GM18868 (cell line): ENCODE measurements at regions not wholly inside any gene's neighbourhood (a gene's known extent, or its start where the extent isn't known, plus 50 kb on each side); places are given as distances from the start of the nearest gene placed in this dataset.
"Not testable (repeated sequence)": the region's sequence is repeated elsewhere in the genome, so short reads cannot be mapped to it uniquely, and the experiment has no call there.

Experiments
- ATAC-seq: cut with Tn5 transposase; IDR thresholded peaks from one replicate; pipeline ENCODE4 v1.9.1; 2021; ENCODE audit warnings: mild to moderate bottlenecking, moderate library complexity; ENCODE audit not compliant: unreplicated experiment

GRCh38 chr1:148361427-148362215 lies 121.5 kb downstream of the PPIAL4G start:
- ATAC-seq: not testable (repeated sequence)

DNA sequence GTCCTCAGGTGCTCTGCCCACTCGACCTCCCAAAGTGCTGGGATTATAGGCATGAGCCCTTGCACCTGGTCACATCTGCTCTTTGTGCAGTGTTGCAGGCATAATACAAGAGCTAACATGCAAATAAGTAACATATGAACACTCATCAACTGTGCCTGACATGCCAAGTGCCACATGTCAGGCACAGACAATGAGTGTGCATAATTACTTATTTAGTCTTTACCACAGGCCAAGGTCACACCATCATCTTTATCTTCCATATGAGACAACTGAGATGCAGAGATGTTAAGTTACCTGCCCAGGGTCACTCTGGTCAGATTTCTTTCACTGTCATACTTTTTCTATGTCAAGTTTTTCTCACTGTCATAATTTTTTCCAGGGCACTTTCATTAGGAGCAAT lies 126.1 kb downstream of the PPIAL4G start:
- ATAC-seq: no peak

- no peak for ATAC-seq
Measured at GRCh38 chr1:148355976-148356375, 127.1 kb downstream of the PPIAL4G start.

- no peak for ATAC-seq
Measured at GRCh38 chr1:148354913-148355308, 128.2 kb downstream of the PPIAL4G start.

GRCh38 chr1:148354284-148354912 lies 128.7 kb downstream of the PPIAL4G start:
- no peak for ATAC-seq

DNA sequence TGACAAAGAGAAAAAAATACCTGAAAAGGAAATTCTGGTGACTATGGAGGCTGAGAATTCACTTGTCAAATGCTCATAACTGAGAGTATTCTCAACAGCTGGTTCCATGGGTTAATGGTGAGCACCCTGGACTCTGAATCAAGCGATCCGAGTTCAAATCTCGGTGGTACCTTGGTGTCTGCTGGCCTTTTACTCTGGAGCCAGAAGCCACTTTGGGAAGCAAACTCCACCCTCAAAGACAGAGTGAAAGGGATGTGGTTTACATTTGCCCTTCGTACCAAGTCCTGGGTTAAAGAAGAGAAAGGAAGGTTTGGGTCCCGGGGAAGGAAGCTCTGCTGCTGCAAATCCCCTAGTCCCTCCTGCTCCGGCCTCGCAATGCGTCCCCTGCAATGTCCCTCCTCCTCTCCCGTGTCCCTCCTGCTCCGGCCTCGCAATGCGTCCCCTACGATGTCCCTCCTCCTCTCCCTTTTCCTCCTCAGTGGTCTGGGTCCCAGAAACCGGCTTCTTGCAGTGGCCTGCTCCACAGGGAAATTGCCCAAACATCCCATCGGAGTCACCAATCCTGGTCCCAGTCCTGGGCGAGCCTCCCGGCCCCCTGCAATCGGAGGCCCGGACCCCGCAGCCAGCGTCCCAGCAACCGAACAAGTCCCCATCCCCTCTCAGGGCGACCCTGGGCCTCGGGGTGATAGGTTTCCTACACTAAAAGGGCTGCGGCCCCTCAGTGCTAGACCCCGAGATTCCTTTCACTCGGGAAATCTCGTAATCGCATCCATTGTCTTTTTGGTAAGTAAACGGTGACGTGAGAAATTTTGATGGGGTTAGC lies 129.4 kb downstream of the PPIAL4G start:
- ATAC-seq: no peak

GRCh38 chr1:148352470-148353053 lies 130.5 kb downstream of the PPIAL4G start:
- no peak for ATAC-seq

DNA sequence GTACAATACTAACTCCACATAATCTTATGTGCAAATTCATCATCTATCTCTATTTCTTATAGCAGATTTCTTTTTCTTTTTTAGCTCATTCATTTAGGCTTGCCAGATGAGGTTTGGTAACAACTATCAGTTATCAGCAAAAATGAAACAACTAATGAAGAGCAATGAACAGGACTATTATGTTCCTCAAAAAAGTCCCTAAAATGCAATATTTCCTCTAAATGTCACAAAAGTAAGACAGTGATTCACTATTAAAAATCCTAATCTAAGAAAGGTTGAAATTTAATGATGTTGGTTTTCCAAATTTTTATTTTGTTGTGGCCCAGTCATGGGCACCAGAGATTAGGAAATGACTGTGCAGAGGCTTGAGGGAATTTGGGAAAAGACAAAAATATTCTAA lies 135.3 kb downstream of the PPIAL4G start:
- ATAC-seq: no peak

DNA sequence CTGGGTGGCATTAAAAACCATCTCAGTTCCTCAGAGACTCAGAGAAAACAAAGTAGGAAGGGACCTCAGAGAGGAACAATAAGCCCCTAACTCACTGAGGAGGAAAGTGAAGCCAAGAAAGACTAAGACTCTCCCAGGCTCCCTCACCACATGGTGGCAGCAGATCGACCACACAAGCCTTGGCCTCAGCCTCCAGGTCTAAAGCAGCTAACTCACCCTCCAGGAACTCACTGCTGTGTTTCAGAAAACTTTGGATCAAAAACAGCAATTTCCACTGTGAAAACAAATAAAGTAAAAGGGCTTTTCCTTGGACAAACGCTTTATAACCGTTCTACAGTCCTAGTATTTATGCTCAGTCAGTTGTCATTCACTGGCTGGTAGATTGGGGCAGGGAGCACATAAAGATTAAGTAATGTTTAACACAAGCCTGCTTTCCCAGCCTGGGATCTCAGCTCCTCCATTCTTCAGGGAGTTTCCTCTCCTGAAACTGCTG lies 137.4 kb downstream of the PPIAL4G start:
- not testable (repeated sequence) for ATAC-seq

GRCh38 chr1:148344651-148345050 lies 138.5 kb downstream of the PPIAL4G start:
- ATAC-seq: not testable (repeated sequence)

- not testable (repeated sequence) for ATAC-seq
Measured at GRCh38 chr1:148341729-148342128, 141.4 kb downstream of the PPIAL4G start.

DNA sequence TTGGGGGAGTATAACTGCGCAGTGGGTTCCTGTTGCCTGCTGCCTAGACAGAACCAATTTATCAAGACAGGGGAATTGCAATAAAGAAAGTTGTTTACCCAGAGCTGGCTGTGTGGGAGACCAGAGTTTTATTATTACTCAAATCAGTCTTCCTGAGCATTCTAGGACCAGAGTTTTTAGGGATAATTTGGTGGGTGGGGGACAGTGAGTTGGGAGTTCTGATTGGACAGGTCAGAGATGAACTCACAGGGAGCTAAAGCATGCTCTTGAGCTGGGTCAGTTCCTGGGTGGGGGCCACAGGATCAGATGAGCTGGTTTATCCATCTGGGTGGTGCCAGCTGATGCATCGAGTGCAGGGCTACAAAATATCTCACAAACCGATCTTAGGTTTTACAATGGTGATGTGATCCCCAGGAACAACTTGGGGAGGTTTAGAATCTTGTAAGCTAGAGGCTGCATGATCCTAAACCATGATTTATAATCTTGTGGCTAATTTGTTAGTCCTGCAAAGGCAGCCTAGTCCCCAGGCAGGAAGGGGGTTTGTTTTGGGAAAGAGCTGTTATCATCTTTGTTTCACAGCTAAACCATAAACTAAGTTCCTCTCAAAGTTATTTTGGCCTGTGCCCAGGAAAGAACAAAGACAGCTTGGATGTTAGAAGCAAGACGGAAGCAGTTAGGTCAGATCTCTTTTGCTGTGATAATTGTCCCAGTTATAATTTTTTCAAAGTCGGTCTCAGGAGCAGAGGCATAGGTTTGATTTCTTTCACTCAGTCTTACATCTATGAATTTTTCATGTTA lies 146.8 kb downstream of the PPIAL4G start:
- not testable (repeated sequence) for ATAC-seq

DNA sequence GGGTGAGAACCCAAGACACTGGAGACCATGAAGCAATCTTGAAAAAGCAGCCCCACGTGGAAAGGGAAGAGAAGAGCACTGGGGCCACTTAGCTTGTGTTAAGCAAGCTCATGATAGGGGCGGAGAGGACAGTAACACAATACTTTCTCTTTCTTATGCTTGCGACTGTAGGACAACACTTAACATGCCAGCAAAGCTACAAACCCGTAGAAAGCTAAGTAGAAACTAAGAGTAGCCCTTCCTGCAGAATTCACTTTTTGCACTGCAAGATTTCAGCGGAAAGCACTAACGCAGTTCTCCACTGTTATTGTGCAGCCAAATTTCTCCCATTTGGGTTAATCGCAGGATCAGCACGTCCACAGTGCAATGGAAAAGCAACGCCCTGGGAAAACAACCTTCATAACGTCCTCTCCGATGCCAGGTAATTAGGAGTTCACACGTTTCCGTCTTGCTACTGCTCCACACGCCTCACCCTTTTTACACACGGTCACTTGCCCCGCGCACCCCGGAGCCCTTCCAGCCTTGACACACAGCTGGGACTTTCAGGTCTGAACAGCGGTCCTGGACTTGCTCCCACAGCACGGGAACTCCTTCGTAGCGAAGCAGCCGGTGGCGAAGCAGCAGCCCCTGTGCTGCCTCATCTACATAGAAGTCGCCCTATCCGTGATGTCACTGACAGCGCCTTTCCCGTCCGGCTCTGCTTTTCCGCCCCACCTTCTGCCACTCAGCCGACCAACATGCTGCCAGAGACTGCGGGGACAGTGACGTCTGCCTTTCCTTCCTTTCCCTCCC lies 148.6 kb downstream of the PPIAL4G start:
- ATAC-seq: peak; percentile 81

DNA sequence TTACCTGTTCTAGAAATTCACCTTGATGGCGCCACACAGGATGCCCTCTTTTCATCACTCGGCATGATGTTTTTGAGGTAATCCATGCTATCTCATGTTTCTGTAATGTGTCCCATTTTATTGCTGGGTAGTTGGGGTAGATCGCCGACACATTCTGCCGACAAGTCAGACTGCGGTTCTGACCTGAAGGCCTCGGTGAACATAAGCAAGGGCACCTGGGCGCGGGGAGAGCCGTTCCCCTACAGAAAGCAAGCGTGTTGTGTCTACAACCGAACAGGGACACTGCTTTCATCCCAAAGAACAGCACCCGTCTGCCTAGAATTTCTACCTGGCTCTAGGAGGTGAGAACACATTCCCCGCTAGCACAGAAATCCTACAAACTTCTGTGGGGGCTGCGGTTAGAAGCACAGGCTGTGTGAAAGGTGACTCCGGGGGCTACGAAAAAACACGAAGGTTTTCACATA lies 149.2 kb downstream of the PPIAL4G start:
- ATAC-seq: no peak

- ATAC-seq: no peak
Measured at GRCh38 chr1:148328884-148329283, 154.2 kb downstream of the PPIAL4G start.

- ATAC-seq: not testable (repeated sequence)
Measured at GRCh38 chr1:148325031-148325430, 158.1 kb downstream of the PPIAL4G start.

DNA sequence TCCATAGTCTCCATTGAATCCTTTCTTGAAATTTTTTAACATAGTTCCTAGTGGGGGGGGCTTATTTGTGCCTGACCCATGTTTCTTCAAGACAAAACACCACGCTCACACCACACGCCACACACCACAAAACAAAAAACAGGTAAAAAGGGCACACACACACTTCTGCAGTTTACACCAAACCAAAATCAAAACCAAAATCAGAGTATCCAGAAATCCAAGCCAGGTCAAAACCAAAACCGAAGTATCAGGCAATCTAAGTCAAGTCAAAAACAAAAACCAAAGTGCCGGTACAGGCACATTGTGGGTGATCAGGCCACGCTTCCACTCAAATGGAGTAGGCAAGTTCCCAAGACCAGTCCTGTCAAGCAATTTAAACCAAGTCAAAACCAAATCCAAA lies 158.6 kb downstream of the PPIAL4G start:
- ATAC-seq: not testable (repeated sequence)

DNA sequence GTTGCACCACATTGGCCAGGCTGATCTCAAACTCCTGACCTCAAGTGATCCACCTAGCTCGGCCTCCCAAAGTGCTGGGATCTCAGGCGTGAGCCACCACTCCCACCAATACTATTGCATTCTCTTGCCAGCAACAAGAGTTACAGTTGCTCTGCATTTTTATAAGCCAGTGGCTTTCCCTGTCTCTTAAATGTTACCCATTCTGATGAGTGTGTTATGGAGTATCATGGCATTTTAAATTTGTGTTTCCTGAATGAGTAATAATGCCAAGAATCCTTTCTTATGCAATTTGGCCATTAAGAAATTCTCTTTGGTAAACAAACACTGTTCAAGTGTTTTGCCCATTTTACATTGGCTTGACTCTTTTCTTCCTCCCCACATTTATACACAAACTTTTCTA lies 163.0 kb downstream of the PPIAL4G start:
- ATAC-seq: not testable (repeated sequence)

GRCh38 chr1:148318904-148319242 lies 164.2 kb downstream of the PPIAL4G start:
- ATAC-seq: no peak
